Thyroid gland (tissue), 4 donors: ENCODE measurements at regions not wholly inside any gene's neighbourhood (a gene's known extent, or its start where the extent isn't known, plus 50 kb on each side); places are given as distances from the start of the nearest gene placed in this dataset.

Experiments used
- CTCF ChIP-seq, 6 experiments: fragments of 200-600 bp in 3 of 6; fragments of 450-650 bp in 3 of 6; sonication (generic) in 3 of 6; IDR thresholded peaks; one replicate each; pipeline ENCODE4 v1.5.1; 2016 to 2019; ENCODE audit warnings: antibody characterized with exemption in 6 of 6, mild to moderate bottlenecking in 2 of 6, inconsistent platforms in 1 of 6, moderate library complexity in 1 of 6
- POLR2A ChIP-seq, 2 donors: fragments of 450-650 bp; IDR thresholded peaks; one replicate each; pipeline ENCODE4 v1.6.1; 2017; ENCODE audit warnings: antibody characterized with exemption in 2 of 2, mild to moderate bottlenecking in 2 of 2, moderate library complexity in 1 of 2

GRCh38 chr14:80352471-80352870 lies 141.2 kb upstream of the DIO2 start:
- TF ChIP-seq POLR2A (IDR thresholded peaks at IDR 0.05) = no peak
- TF ChIP-seq CTCF (IDR thresholded peaks at IDR 0.05) = no peak
